ENCODE measurements at regions not wholly inside any gene's neighbourhood (a gene's known extent, or its start where the extent isn't known, plus 50 kb on each side); places are given as distances from the start of the nearest gene placed in this dataset.

GRCh38 chr16:87219287-87219909, 97.8 kb downstream of the C16orf95 start (continued):
- TF ChIP-seq HNF4G (IDR thresholded peaks at IDR 0.05) = no peak

GRCh38 chr16:87221633-87222032, 95.6 kb downstream of the C16orf95 start:
- 62% methylated on average over 3 of the region's 3 CpGs for WGBS
- Histone ChIP-seq H3K9me3 (ENCODE audit: control insufficient read depth in 4 of 4, low read length in 3 of 4) (no peaks in the 10 kb centered on the region), H3K36me3 (ENCODE audit: control insufficient read depth in 4 of 4, insufficient read depth in 3 of 4, low read depth in 1 of 4, low read length in 3 of 4) (no peaks in the 10 kb centered on the region), H3K4me1 (ENCODE audit: control insufficient read depth in 4 of 4, insufficient read depth in 4 of 4, low read length in 3 of 4) (no peaks in the 10 kb centered on the region), H3K4me3 (ENCODE audit: low read depth in 1 of 3, low read length in 3 of 3) (no peak overlapping the region), H3K9ac (ENCODE audit: low read depth in 1 of 2, low read length in 2 of 2) (no peak overlapping the region), H3K27me3 (ENCODE audit: control insufficient read depth in 4 of 4, insufficient read depth in 4 of 4, low read length in 3 of 4) (no peaks in the 10 kb centered on the region), H3K27ac (ENCODE audit: low read depth in 1 of 2, low read length in 2 of 2) (no peak overlapping the region)
- no peak for DNase-seq (ENCODE audit: low spot score)
- TF ChIP-seq MAX (IDR thresholded peaks at IDR 0.05) = no peak
- no peak for TF ChIP-seq HNF4A (conservative IDR thresholded peaks at IDR 0.05)
- no peak for TF ChIP-seq FOXA1 (IDR thresholded peaks at IDR 0.05)
- no peak for TF ChIP-seq SP1 (IDR thresholded peaks at IDR 0.05)
- TF ChIP-seq NR2F2 (IDR thresholded peaks at IDR 0.05) = no peak
- no peak for TF ChIP-seq EGR1 (IDR thresholded peaks at IDR 0.05; ENCODE audit: low read depth in 2 of 2)
- TF ChIP-seq ZBTB33 (IDR thresholded peaks at IDR 0.05) = no peak
- no peak for TF ChIP-seq JUND (IDR thresholded peaks at IDR 0.05)
- TF ChIP-seq, protein P1, sequence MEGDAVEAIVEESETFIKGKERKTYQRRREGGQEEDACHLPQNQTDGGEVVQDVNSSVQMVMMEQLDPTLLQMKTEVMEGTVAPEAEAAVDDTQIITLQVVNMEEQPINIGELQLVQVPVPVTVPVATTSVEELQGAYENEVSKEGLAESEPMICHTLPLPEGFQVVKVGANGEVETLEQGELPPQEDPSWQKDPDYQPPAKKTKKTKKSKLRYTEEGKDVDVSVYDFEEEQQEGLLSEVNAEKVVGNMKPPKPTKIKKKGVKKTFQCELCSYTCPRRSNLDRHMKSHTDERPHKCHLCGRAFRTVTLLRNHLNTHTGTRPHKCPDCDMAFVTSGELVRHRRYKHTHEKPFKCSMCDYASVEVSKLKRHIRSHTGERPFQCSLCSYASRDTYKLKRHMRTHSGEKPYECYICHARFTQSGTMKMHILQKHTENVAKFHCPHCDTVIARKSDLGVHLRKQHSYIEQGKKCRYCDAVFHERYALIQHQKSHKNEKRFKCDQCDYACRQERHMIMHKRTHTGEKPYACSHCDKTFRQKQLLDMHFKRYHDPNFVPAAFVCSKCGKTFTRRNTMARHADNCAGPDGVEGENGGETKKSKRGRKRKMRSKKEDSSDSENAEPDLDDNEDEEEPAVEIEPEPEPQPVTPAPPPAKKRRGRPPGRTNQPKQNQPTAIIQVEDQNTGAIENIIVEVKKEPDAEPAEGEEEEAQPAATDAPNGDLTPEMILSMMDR (IDR thresholded peaks at IDR 0.05; ENCODE audit: low read depth, low read length, missing input control) = no peak
- no peak for TF ChIP-seq RAD21 (IDR thresholded peaks at IDR 0.05)

DNA sequence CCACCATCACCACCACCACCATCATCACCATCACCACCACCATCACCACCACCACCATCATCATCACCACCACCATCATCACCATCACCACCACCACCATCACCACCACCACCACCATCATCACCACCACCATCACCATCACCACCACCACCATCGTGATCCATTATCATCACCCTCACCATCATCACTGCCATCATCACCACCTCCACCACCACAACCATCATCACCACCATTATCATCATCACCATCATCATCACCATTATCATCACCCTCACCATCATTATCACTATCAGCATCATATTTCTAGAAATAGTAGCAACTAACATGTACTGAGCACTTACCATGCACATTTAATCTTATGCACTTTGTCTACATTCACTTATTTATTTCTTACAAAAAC, 94.9 kb downstream of the C16orf95 start:
- H3K27ac ChIP-seq (ENCODE audit: low read depth in 1 of 2, low read length in 2 of 2) = no peak overlapping the region
- H3K4me3 ChIP-seq (ENCODE audit: low read depth in 1 of 3, low read length in 3 of 3) = no peak overlapping the region
- no peaks in the 10 kb centered on the region for H3K4me1 ChIP-seq (ENCODE audit: control insufficient read depth in 4 of 4, insufficient read depth in 4 of 4, low read length in 3 of 4)
- 95% methylated on average over 1 of the region's 1 CpG for WGBS
- H3K36me3 ChIP-seq (ENCODE audit: control insufficient read depth in 4 of 4, insufficient read depth in 3 of 4, low read depth in 1 of 4, low read length in 3 of 4) = no peaks in the 10 kb centered on the region
- no peak for TF ChIP-seq JUND (IDR thresholded peaks at IDR 0.05)
- TF ChIP-seq NR2F2 (IDR thresholded peaks at IDR 0.05) = no peak
- no peak for TF ChIP-seq ZBTB33 (IDR thresholded peaks at IDR 0.05)
- TF ChIP-seq MAX (IDR thresholded peaks at IDR 0.05) = no peak
- TF ChIP-seq FOXA2 (IDR thresholded peaks at IDR 0.05) = no peak
- TF ChIP-seq HNF4A (conservative IDR thresholded peaks at IDR 0.05) = no peak
- TF ChIP-seq, protein P1 (IDR thresholded peaks at IDR 0.05; ENCODE audit: low read depth, low read length, missing input control) = no peak
- no peak for TF ChIP-seq EGR1 (IDR thresholded peaks at IDR 0.05; ENCODE audit: low read depth in 2 of 2)
- TF ChIP-seq REST (IDR thresholded peaks at IDR 0.05) = no peak
- TF ChIP-seq SP1 (IDR thresholded peaks at IDR 0.05) = no peak
- TF ChIP-seq RAD21 (IDR thresholded peaks at IDR 0.05) = no peak
- no peak for TF ChIP-seq GABPA (IDR thresholded peaks at IDR 0.05 in 1 of 2, conservative IDR thresholded peaks at IDR 0.05 in 1 of 2)
- no peak for TF ChIP-seq TAF1 (conservative IDR thresholded peaks at IDR 0.05)
- TF ChIP-seq FOXA1 (IDR thresholded peaks at IDR 0.05) = no peak
- no peak for TF ChIP-seq RXRA (IDR thresholded peaks at IDR 0.05)
- DNase-seq (ENCODE audit: low spot score) = no peak
- no peak overlapping the region for H3K9ac ChIP-seq (ENCODE audit: low read depth in 1 of 2, low read length in 2 of 2)
- no peaks in the 10 kb centered on the region for H3K27me3 ChIP-seq (ENCODE audit: control insufficient read depth in 4 of 4, insufficient read depth in 4 of 4, low read length in 3 of 4)
- no peaks in the 10 kb centered on the region for H3K9me3 ChIP-seq (ENCODE audit: control insufficient read depth in 4 of 4, low read length in 3 of 4)

All from liver (tissue), 8 donors.